Left ventricle myocardium inferior (tissue), 1 donor: ENCODE measurements at regions not wholly inside any gene's neighbourhood (a gene's known extent, or its start where the extent isn't known, plus 50 kb on each side); places are given as distances from the start of the nearest gene placed in this dataset.
A peak's percentile ranks its signal among the peaks of the same experiment; 100 is the strongest.

Experiments used
- DNase-seq: peaks from one replicate; pipeline ENCODE4 v3.0.0-alpha.2; 2020
- H3K27ac ChIP-seq: fragments of 200-600 bp; replicated peaks from 2 replicates; pipeline ENCODE4 v1.8.0; 2021
- H3K27me3 ChIP-seq: fragments of 200-600 bp; 2 replicates; pipeline ENCODE4 v1.8.0; 2021; ENCODE audit warnings: low read depth
- H3K36me3 ChIP-seq: fragments of 200-600 bp; 2 replicates; pipeline ENCODE4 v1.8.0; 2021
- H3K4me1 ChIP-seq: fragments of 200-600 bp; 2 replicates; pipeline ENCODE4 v1.8.0; 2021
- H3K4me3 ChIP-seq: fragments of 200-600 bp; 2 replicates; pipeline ENCODE4 v1.8.0; 2021; ENCODE audit warnings: mild to moderate bottlenecking, moderate library complexity
- H3K9me3 ChIP-seq: fragments of 200-600 bp; replicated peaks from 2 replicates; pipeline ENCODE4 v1.8.0; 2021
- intact Hi-C: fragments of 100-400 bp; cut with micrococcal nuclease; formaldehyde crosslinking; loops from one replicate; pipeline ENCODE4 v1.11.0; 2022
- TF ChIP-seq, protein P1 (sequence below): fragments of 200-600 bp; IDR thresholded peaks from 2 replicates; pipeline ENCODE4 v1.8.0; 2021; ENCODE audit warnings: antibody characterized with exemption, mild to moderate bottlenecking, borderline replicate concordance
- donor health status: DM: no; HTN: yes; CAD: no; lungs with severe emphysema.

DNA sequence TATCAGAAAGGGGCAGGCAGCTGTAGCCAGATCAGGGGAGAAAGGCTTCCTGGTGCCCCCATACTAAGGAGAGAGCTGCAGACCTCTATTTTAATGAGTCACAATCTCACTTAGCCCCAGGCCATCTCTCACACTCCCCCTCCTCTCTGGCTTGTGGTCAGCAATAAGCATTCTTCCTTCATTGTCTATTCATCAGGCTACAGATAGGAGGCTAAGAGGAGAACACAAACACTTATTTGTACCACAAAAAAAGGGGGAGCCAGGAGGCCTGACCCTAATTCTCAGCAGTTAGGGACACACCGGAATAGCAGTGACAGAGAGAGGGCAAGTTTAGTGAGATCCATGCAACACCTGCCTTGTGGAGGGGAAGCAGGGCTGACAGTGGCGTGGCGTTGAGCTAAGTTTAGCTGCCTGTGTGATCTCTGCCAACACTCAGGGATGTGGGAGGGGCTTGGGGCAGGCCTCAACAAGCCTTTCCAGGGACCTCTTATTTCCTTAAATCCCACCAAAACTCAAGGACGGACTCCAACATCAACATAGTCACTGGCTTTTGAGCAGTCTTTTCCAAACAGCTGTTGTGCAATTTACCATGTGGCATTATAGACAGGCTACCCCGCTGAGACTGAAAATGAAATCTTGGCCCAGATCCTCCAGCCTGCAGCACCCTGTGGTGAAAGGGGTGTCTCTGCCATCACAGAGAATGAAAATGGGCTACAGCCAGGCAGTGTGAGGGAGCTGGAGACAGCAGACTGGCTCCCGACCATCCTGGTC lies 191.9 kb upstream of the TSC22D2 start:
- DNase-seq: peak; percentile 59
- no peaks in the 10 kb centered on the region for H3K36me3 ChIP-seq
- no peak overlapping the region for H3K4me3 ChIP-seq
- H3K27ac ChIP-seq: peak overlapping the region; percentile 54
- intact Hi-C loops: loop anchor here (10.0 kb wide), 1 partner anchor 251 kb away; no protein-coding TSS in a partner anchor
- no peaks in the 10 kb centered on the region for H3K27me3 ChIP-seq
- H3K4me1 ChIP-seq: peaks cover 22% of the 10 kb centered on the region
- H3K9me3 ChIP-seq: peaks cover 6% of the 10 kb centered on the region
- TF ChIP-seq, protein P1, sequence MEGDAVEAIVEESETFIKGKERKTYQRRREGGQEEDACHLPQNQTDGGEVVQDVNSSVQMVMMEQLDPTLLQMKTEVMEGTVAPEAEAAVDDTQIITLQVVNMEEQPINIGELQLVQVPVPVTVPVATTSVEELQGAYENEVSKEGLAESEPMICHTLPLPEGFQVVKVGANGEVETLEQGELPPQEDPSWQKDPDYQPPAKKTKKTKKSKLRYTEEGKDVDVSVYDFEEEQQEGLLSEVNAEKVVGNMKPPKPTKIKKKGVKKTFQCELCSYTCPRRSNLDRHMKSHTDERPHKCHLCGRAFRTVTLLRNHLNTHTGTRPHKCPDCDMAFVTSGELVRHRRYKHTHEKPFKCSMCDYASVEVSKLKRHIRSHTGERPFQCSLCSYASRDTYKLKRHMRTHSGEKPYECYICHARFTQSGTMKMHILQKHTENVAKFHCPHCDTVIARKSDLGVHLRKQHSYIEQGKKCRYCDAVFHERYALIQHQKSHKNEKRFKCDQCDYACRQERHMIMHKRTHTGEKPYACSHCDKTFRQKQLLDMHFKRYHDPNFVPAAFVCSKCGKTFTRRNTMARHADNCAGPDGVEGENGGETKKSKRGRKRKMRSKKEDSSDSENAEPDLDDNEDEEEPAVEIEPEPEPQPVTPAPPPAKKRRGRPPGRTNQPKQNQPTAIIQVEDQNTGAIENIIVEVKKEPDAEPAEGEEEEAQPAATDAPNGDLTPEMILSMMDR: no peak

DNA sequence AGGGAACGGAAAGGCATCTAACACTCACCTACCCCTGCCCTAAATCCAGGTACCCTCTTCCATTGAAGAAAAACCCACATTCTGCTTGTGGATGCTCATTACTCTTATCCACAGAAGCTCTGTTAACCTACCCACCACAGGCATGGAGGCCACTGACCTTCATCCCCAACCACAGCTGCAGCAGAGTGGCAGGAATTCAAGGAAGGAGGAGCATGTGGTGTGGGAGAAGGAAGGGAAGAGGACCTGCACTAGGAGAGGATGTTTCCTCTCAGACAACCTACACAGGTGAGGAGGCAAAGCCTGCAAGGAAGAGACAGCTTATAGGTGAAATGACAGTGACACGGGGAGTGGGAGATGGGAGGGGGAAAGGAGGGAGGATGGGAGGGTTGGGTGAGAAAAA lies 192.5 kb upstream of the TSC22D2 start:
- Histone ChIP-seq H3K36me3 (no peaks in the 10 kb centered on the region), H3K9me3 (peaks cover 6% of the 10 kb centered on the region), H3K27me3 (no peaks in the 10 kb centered on the region), H3K27ac (peak overlapping the region; percentile 54), H3K4me3 (no peak overlapping the region), H3K4me1 (peaks cover 16% of the 10 kb centered on the region)
- TF ChIP-seq, protein P1: no peak
- no peak for DNase-seq
- intact Hi-C loops: loop anchor here (10.0 kb wide), 1 partner anchor 251 kb away; no protein-coding TSS in a partner anchor

- TF ChIP-seq, protein P1: no peak
- H3K9me3 ChIP-seq: peaks cover 6% of the 10 kb centered on the region
- H3K36me3 ChIP-seq: no peaks in the 10 kb centered on the region
- intact Hi-C loops: loop anchor here (10.0 kb wide), 1 partner anchor 249 kb away; no protein-coding TSS in a partner anchor
- no peak overlapping the region for H3K27ac ChIP-seq
- H3K4me1 ChIP-seq: peaks cover 16% of the 10 kb centered on the region
- no peaks in the 10 kb centered on the region for H3K27me3 ChIP-seq
- no peak for DNase-seq
- no peak overlapping the region for H3K4me3 ChIP-seq
These were observed 194.5 kb upstream of the TSC22D2 start for GRCh38 chr3:150213577-150213976.

- no peaks in the 10 kb centered on the region for H3K36me3 ChIP-seq
- H3K27ac ChIP-seq: no peak overlapping the region
- no peaks in the 10 kb centered on the region for H3K27me3 ChIP-seq
- TF ChIP-seq, protein P1: no peak
- no peak overlapping the region for H3K4me3 ChIP-seq
- peaks cover 1% of the 10 kb centered on the region for H3K4me1 ChIP-seq
- DNase-seq: no peak
- intact Hi-C loops: loop anchor here (10.0 kb wide), 1 partner anchor 246 kb away; no protein-coding TSS in a partner anchor
- no peaks in the 10 kb centered on the region for H3K9me3 ChIP-seq
These were observed 197.5 kb upstream of the TSC22D2 start for GRCh38 chr3:150210461-150211110.

GRCh38 chr3:150203273-150203672 lies 204.8 kb upstream of the TSC22D2 start:
- no peaks in the 10 kb centered on the region for H3K4me1 ChIP-seq
- H3K27ac ChIP-seq: no peak overlapping the region
- H3K9me3 ChIP-seq: peaks cover 5% of the 10 kb centered on the region
- DNase-seq: no peak
- intact Hi-C loops: no loop called here
- no peaks in the 10 kb centered on the region for H3K27me3 ChIP-seq
- H3K36me3 ChIP-seq: no peaks in the 10 kb centered on the region
- TF ChIP-seq, protein P1: no peak
- no peak overlapping the region for H3K4me3 ChIP-seq
